WTC11 (cell line): ENCODE measurements at regions not wholly inside any gene's neighbourhood (a gene's known extent, or its start where the extent isn't known, plus 50 kb on each side); places are given as distances from the start of the nearest gene placed in this dataset.

ENCODE experiments used
- ATAC-seq: fragments of 200-7000 bp; cut with Tn5 transposase; 2 replicates; pipeline ENCODE4 v1.10.0; 2021; ENCODE audit warnings: mild to moderate bottlenecking, moderate library complexity
- CTCF ChIA-PET: fragments of 300-600 bp; sonication (Branson Sonifier 250); formaldehyde crosslinking; loops from one replicate; lab custom pipeline; 2021; ENCODE audit warnings: antibody characterized with exemption; lab: Charles Lee
- POLR2A ChIA-PET: fragments of 350-600 bp; sonication (Branson Sonifier 250); formaldehyde crosslinking; loops from one replicate; lab custom pipeline; 2021; ENCODE audit warnings: antibody characterized with exemption; lab: Charles Lee
- DNase-seq: peaks from one replicate; pipeline ENCODE4 v3.0.0; 2021; ENCODE audit warnings: low spot score
- H3K27ac Mint-ChIP-seq: 2 replicates; pipeline ENCODE4 v1.8.0; 2021; ENCODE audit warnings: mixed read lengths
- H3K27me3 Mint-ChIP-seq: 2 replicates; pipeline ENCODE4 v1.8.0; 2021; ENCODE audit warnings: low read depth, mild to moderate bottlenecking, moderate library complexity, mixed read lengths
- H3K36me3 Mint-ChIP-seq: 2 replicates; pipeline ENCODE4 v1.8.0; 2021; ENCODE audit warnings: mixed read lengths
- H3K4me1 Mint-ChIP-seq: 2 replicates; pipeline ENCODE4 v1.8.0; 2022; ENCODE audit warnings: mixed read lengths
- H3K4me3 Mint-ChIP-seq: 2 replicates; pipeline ENCODE4 v1.8.0; 2021; ENCODE audit warnings: mild to moderate bottlenecking, moderate library complexity, mixed read lengths
- H3K9me3 Mint-ChIP-seq: 2 replicates; pipeline ENCODE4 v1.8.0; 2021; ENCODE audit warnings: mixed read lengths
- AFF4 ChIP-seq: sonication (generic); formaldehyde crosslinking; IDR thresholded peaks from 2 replicates; pipeline ENCODE4 v1.8.1; 2023; ENCODE audit warnings: mild to moderate bottlenecking, missing genetic modification reagents, borderline replicate concordance
- CREM ChIP-seq: sonication (generic); formaldehyde crosslinking; IDR thresholded peaks from 2 replicates; pipeline ENCODE4 v1.8.1; 2022; ENCODE audit warnings: mild to moderate bottlenecking, missing genetic modification reagents, moderate library complexity
- CTCF ChIP-seq: fragments of 200-600 bp; IDR thresholded peaks from 2 replicates; pipeline ENCODE4 v1.8.0; 2022; ENCODE audit warnings: antibody characterized with exemption
- EMX1 ChIP-seq: fragments of 250-450 bp; sonication (Bioruptor Pico); IDR thresholded peaks from 2 replicates; pipeline ENCODE4 v1.8.0; 2021; ENCODE audit warnings: mild to moderate bottlenecking
- FOXJ3 ChIP-seq: sonication (generic); formaldehyde crosslinking; IDR thresholded peaks from 2 replicates; pipeline ENCODE4 v1.9.0; 2021; ENCODE audit warnings: missing genetic modification reagents, mild to moderate bottlenecking, borderline replicate concordance
- FOXK1 ChIP-seq: sonication (generic); formaldehyde crosslinking; IDR thresholded peaks from 2 replicates; pipeline ENCODE4 v1.8.0; 2022; ENCODE audit warnings: mild to moderate bottlenecking, moderate library complexity, missing genetic modification reagents
- FOXP1 ChIP-seq: sonication (generic); formaldehyde crosslinking; IDR thresholded peaks from 2 replicates; pipeline ENCODE4 v1.8.0; 2022; ENCODE audit warnings: missing genetic modification reagents, mild to moderate bottlenecking, moderate library complexity, borderline replicate concordance
- GABPB1 ChIP-seq: sonication (generic); formaldehyde crosslinking; IDR thresholded peaks from 2 replicates; pipeline ENCODE4 v1.8.1; 2023; ENCODE audit warnings: mild to moderate bottlenecking, missing genetic modification reagents
- GRHL2 ChIP-seq: fragments of 250-450 bp; sonication (Bioruptor Pico); IDR thresholded peaks from 2 replicates; pipeline ENCODE4 v1.8.0; 2022; ENCODE audit warnings: mild to moderate bottlenecking, moderate library complexity; ENCODE audit not compliant: insufficient replicate concordance, severe bottlenecking
- GTF2I ChIP-seq: fragments of 250-450 bp; sonication (Bioruptor Pico); conservative IDR thresholded peaks from 2 replicates; pipeline ENCODE4 v1.4.0; 2021; ENCODE audit warnings: mild to moderate bottlenecking
- HMGA2 ChIP-seq: fragments of 250-450 bp; sonication (Bioruptor Pico); IDR thresholded peaks from 2 replicates; pipeline ENCODE4 v1.4.0; 2021; ENCODE audit warnings: mild to moderate bottlenecking, moderate library complexity
- IRF2 ChIP-seq: sonication (generic); formaldehyde crosslinking; IDR thresholded peaks from 2 replicates; pipeline ENCODE4 v1.8.0; 2022; ENCODE audit warnings: low read depth, missing genetic modification reagents, borderline replicate concordance
- JAZF1 ChIP-seq: fragments of 250-450 bp; sonication (Bioruptor Pico); IDR thresholded peaks from 2 replicates; pipeline ENCODE4 v1.9.0; 2021; ENCODE audit warnings: moderate library complexity, mild to moderate bottlenecking, inconsistent platforms
- JUN ChIP-seq: sonication (generic); formaldehyde crosslinking; IDR thresholded peaks from 2 replicates; pipeline ENCODE4 v1.8.0; 2023; ENCODE audit warnings: mild to moderate bottlenecking, missing genetic modification reagents
- MAX ChIP-seq: sonication (generic); formaldehyde crosslinking; IDR thresholded peaks from 2 replicates; pipeline ENCODE4 v1.8.0; 2022; ENCODE audit warnings: mild to moderate bottlenecking, missing genetic modification reagents
- OVOL2 ChIP-seq: fragments of 250-450 bp; sonication (Bioruptor Pico); IDR thresholded peaks from 2 replicates; pipeline ENCODE4 v1.9.0; 2021; ENCODE audit warnings: mild to moderate bottlenecking, borderline replicate concordance
- RORB ChIP-seq: fragments of 250-450 bp; sonication (Bioruptor Pico); IDR thresholded peaks from 2 replicates; pipeline ENCODE4 v1.9.0; 2021; ENCODE audit warnings: mild to moderate bottlenecking
- SMAD4 ChIP-seq: sonication (generic); formaldehyde crosslinking; IDR thresholded peaks from 2 replicates; pipeline ENCODE4 v1.8.0; 2022; ENCODE audit warnings: mild to moderate bottlenecking, missing genetic modification reagents
- TEAD1 ChIP-seq: sonication (generic); formaldehyde crosslinking; IDR thresholded peaks from 2 replicates; pipeline ENCODE4 v1.8.0; 2022; ENCODE audit warnings: mild to moderate bottlenecking, missing genetic modification reagents
- USF1 ChIP-seq: sonication (generic); formaldehyde crosslinking; IDR thresholded peaks from 2 replicates; pipeline ENCODE4 v1.8.0; 2022; ENCODE audit warnings: mild to moderate bottlenecking, missing genetic modification reagents
- USF2 ChIP-seq: sonication (generic); formaldehyde crosslinking; IDR thresholded peaks from 2 replicates; pipeline ENCODE4 v1.8.1; 2023; ENCODE audit warnings: mild to moderate bottlenecking, missing genetic modification reagents, moderate library complexity
- ZBTB43 ChIP-seq: sonication (generic); formaldehyde crosslinking; IDR thresholded peaks from 2 replicates; pipeline ENCODE4 v1.8.1; 2023; ENCODE audit warnings: mild to moderate bottlenecking, missing genetic modification reagents
- ZNF263 ChIP-seq: sonication (generic); formaldehyde crosslinking; IDR thresholded peaks from 2 replicates; pipeline ENCODE4 v1.8.1; 2022; ENCODE audit warnings: low read depth, mild to moderate bottlenecking, moderate library complexity, missing genetic modification reagents
- ZNF416 ChIP-seq: fragments of 250-450 bp; sonication (Bioruptor Pico); IDR thresholded peaks from 2 replicates; pipeline ENCODE4 v1.9.0; 2021; ENCODE audit warnings: mild to moderate bottlenecking, inconsistent platforms
- ZNF671 ChIP-seq: fragments of 250-450 bp; sonication (Bioruptor Pico); IDR thresholded peaks from 2 replicates; pipeline ENCODE4 v1.8.0; 2021; ENCODE audit warnings: mild to moderate bottlenecking
- ZSCAN18 ChIP-seq: fragments of 250-450 bp; sonication (Bioruptor Pico); IDR thresholded peaks from 2 replicates; pipeline ENCODE4 v2.1.2; 2022; ENCODE audit warnings: mild to moderate bottlenecking, moderate library complexity

GRCh38 chr11:123286761-123287160 is 91.7 kb upstream of the CLMP start:
- Mint-ChIP-seq H3K4me3 (no peak overlapping the region), H3K9me3 (peaks cover 9% of the 10 kb centered on the region), H3K27me3 (peaks cover 5% of the 10 kb centered on the region), H3K27ac (no peak overlapping the region), H3K4me1 (peaks cover 4% of the 10 kb centered on the region), H3K36me3 (no peaks in the 10 kb centered on the region)
- no peak for DNase-seq
- POLR2A ChIA-PET = no interaction called here
- no peak for ATAC-seq
- no peak for TF ChIP-seq GRHL2 (CRISPR knock-in tag)
- no peak for TF ChIP-seq SMAD4 (CRISPR knock-in tag)
- no peak for TF ChIP-seq FOXK1 (CRISPR knock-in tag)
- TF ChIP-seq MAX (CRISPR knock-in tag) = no peak
- no peak for TF ChIP-seq IRF2 (CRISPR knock-in tag)
- no peak for TF ChIP-seq GABPB1
- no peak for TF ChIP-seq ZSCAN18 (CRISPR knock-in tag)
- TF ChIP-seq AFF4 = no peak
- no peak for TF ChIP-seq ZNF263 (CRISPR knock-in tag)
- no peak for TF ChIP-seq USF1 (CRISPR knock-in tag)
- TF ChIP-seq CTCF = no peak
- no peak for TF ChIP-seq JAZF1 (CRISPR knock-in tag)
- no peak for TF ChIP-seq ZNF416 (CRISPR knock-in tag)
- no peak for TF ChIP-seq FOXJ3 (CRISPR knock-in tag)
- TF ChIP-seq RORB = no peak
- no peak for TF ChIP-seq GTF2I (CRISPR knock-in tag)
- CTCF ChIA-PET = interaction anchor here (1.0 to 1.8 kb wide), 3 partner anchors 25 to 183 kb away, joined by 3 to 5 read pairs (median 5); no protein-coding TSS in a partner anchor

GRCh38 chr11:123286255-123286654 is 91.2 kb upstream of the CLMP start:
- CTCF ChIA-PET = interaction anchor here (1.0 to 1.8 kb wide), 2 partner anchors 25 to 39 kb away, joined by 3 to 5 read pairs; no protein-coding TSS in a partner anchor
- Mint-ChIP-seq H3K9me3 (peaks cover 9% of the 10 kb centered on the region), H3K27ac (no peak overlapping the region), H3K4me1 (peaks cover 4% of the 10 kb centered on the region), H3K27me3 (peaks cover 5% of the 10 kb centered on the region), H3K36me3 (no peaks in the 10 kb centered on the region), H3K4me3 (no peak overlapping the region)
- ATAC-seq (no peak), DNase-seq (no peak)
- POLR2A ChIA-PET = no interaction called here
- TF ChIP-seq ZBTB43 (CRISPR knock-in tag) = no peak
- no peak for TF ChIP-seq ZNF416 (CRISPR knock-in tag)
- TF ChIP-seq JUN (CRISPR knock-in tag) = no peak
- TF ChIP-seq FOXP1 = no peak
- TF ChIP-seq USF1 (CRISPR knock-in tag) = no peak
- TF ChIP-seq ZNF671 (CRISPR knock-in tag) = no peak
- no peak for TF ChIP-seq CREM
- TF ChIP-seq EMX1 (CRISPR knock-in tag) = no peak
- TF ChIP-seq TEAD1 (CRISPR knock-in tag) = no peak
- no peak for TF ChIP-seq HMGA2 (CRISPR knock-in tag)
- TF ChIP-seq USF2 (CRISPR knock-in tag) = no peak
- no peak for TF ChIP-seq ZNF263 (CRISPR knock-in tag)
- no peak for TF ChIP-seq SMAD4 (CRISPR knock-in tag)
- TF ChIP-seq OVOL2 (CRISPR knock-in tag) = no peak
